Activated CD4-positive, alpha-beta T cell treated with anti-CD3 and anti-CD28 coated beads for 48 hours (primary cell): ENCODE measurements at regions not wholly inside any gene's neighbourhood (a gene's known extent, or its start where the extent isn't known, plus 50 kb on each side); places are given as distances from the start of the nearest gene placed in this dataset.

ENCODE experiments used
- DNase-seq: peaks from one replicate; pipeline ENCODE4 v3.0.0-alpha.2; 2020

GRCh38 chr7:136664537-136664936, 203.9 kb upstream of the CHRM2 start:
- no peak for DNase-seq

GRCh38 chr7:136657482-136657921, 210.9 kb upstream of the CHRM2 start:
- DNase-seq, result no peak

- no peak for DNase-seq
These were observed 211.9 kb upstream of the CHRM2 start for GRCh38 chr7:136656516-136656915.

GRCh38 chr7:136655414-136655813, 213.0 kb upstream of the CHRM2 start:
- DNase-seq, result no peak

GRCh38 chr7:136654406-136654805, 214.0 kb upstream of the CHRM2 start:
- no peak for DNase-seq

- no peak for DNase-seq
These were observed 215.6 kb upstream of the CHRM2 start for GRCh38 chr7:136652635-136653370.

GRCh38 chr7:136640977-136641376, 227.5 kb upstream of the CHRM2 start:
- no peak for DNase-seq

- no peak for DNase-seq
These were observed 230.6 kb upstream of the CHRM2 start for GRCh38 chr7:136637813-136638212.

- DNase-seq, result no peak
These were observed 232.7 kb upstream of the CHRM2 start for GRCh38 chr7:136635751-136636150.

GRCh38 chr7:136618818-136619217, 249.6 kb upstream of the CHRM2 start:
- no peak for DNase-seq

GRCh38 chr7:136617176-136617575, 251.3 kb upstream of the CHRM2 start:
- DNase-seq, result no peak

- DNase-seq, result no peak
These were observed 262.7 kb upstream of the CHRM2 start for GRCh38 chr7:136605532-136606329.

GRCh38 chr7:136601772-136602171, 266.7 kb upstream of the CHRM2 start:
- DNase-seq, result no peak

GRCh38 chr7:136600475-136600874, 268.0 kb upstream of the CHRM2 start:
- DNase-seq, result no peak

- no peak for DNase-seq
These were observed 273.7 kb upstream of the CHRM2 start for GRCh38 chr7:136594739-136595144.

GRCh38 chr7:136588216-136588615, 280.2 kb upstream of the CHRM2 start:
- no peak for DNase-seq

- no peak for DNase-seq
These were observed 282.3 kb upstream of the CHRM2 start for GRCh38 chr7:136585954-136586670.

GRCh38 chr7:136566491-136566890, 302.0 kb upstream of the CHRM2 start:
- DNase-seq, result no peak

- DNase-seq, result no peak
These were observed 312.5 kb upstream of the CHRM2 start for GRCh38 chr7:136555933-136556332.

GRCh38 chr7:136551618-136552017, 316.8 kb upstream of the CHRM2 start:
- no peak for DNase-seq

GRCh38 chr7:136549756-136550155, 318.7 kb upstream of the CHRM2 start:
- DNase-seq, result no peak

- DNase-seq, result no peak
These were observed 334.7 kb upstream of the CHRM2 start for GRCh38 chr7:136533732-136534131.

- no peak for DNase-seq
These were observed 337.6 kb upstream of the CHRM2 start for GRCh38 chr7:136530831-136531230.

GRCh38 chr7:136528329-136528728, 340.1 kb upstream of the CHRM2 start:
- no peak for DNase-seq
